ENCODE measurements at regions not wholly inside any gene's neighbourhood (a gene's known extent, or its start where the extent isn't known, plus 50 kb on each side); places are given as distances from the start of the nearest gene placed in this dataset.

DNA sequence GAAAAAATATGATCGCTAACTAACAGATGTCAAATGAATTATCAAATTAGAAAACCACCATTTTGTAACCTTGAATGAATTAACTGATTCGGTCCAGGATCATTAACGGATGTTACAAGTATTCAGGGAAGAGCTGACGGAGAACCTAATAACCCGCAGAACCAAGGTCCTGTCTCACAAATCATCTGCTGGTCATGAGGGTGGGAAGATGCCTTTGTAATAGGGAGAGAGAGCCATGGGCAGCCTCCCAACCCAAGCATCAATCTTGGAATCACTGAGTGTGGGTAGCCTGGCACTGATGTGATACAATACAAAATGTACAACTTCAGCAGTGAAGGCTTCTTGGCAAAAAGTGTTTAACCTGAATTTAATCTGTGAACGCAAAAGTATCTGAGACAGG is 89.6 kb upstream of the CLDN14 start:
- no peak for TF ChIP-seq EZH2phosphoT487 (IDR thresholded peaks at IDR 0.05; ENCODE audit: low read depth, severe bottlenecking, unreplicated experiment)
- TF ChIP-seq, protein P1, sequence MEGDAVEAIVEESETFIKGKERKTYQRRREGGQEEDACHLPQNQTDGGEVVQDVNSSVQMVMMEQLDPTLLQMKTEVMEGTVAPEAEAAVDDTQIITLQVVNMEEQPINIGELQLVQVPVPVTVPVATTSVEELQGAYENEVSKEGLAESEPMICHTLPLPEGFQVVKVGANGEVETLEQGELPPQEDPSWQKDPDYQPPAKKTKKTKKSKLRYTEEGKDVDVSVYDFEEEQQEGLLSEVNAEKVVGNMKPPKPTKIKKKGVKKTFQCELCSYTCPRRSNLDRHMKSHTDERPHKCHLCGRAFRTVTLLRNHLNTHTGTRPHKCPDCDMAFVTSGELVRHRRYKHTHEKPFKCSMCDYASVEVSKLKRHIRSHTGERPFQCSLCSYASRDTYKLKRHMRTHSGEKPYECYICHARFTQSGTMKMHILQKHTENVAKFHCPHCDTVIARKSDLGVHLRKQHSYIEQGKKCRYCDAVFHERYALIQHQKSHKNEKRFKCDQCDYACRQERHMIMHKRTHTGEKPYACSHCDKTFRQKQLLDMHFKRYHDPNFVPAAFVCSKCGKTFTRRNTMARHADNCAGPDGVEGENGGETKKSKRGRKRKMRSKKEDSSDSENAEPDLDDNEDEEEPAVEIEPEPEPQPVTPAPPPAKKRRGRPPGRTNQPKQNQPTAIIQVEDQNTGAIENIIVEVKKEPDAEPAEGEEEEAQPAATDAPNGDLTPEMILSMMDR (IDR thresholded peaks at IDR 0.05; ENCODE audit: poor library complexity), result no peak
- no peak for TF ChIP-seq EZH2 (IDR thresholded peaks at IDR 0.05; ENCODE audit: borderline replicate concordance)
- WGBS (ENCODE audit: low lambda C conversion rate, missing lambda C conversion rate), result 95% methylated on average over 6 of the region's 6 CpGs

DNA sequence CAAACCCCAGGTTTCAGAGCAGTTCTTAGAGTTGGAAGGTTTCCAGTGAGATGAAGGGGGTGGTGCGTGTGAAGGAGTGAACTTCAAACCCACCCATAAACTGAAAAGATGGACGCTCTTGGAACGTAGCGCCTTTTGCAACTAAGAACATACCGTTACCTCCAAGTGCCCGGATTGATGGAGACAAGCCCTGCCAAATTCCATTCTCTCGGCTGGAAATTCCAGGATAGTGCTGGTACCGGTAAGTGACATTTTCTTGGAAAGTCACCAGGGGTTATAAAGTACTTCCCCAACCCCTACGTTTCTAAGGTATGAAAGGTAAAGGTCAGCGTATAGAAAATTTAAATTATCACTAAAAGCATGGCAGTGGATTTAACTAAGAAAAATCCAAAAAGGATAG is 91.6 kb upstream of the CLDN14 start:
- no peaks in the 10 kb centered on the region for H3K4me1 ChIP-seq (ENCODE audit: insufficient read depth)
- H3K4me2 ChIP-seq, result no peak overlapping the region
- WGBS (ENCODE audit: low lambda C conversion rate, missing lambda C conversion rate), result 69% methylated on average over 10 of the region's 10 CpGs
- H3K9me2 ChIP-seq (replicated peaks; ENCODE audit: insufficient read depth), result no peaks in the 10 kb centered on the region
- H3K27me3 ChIP-seq, result peaks cover 4% of the 10 kb centered on the region
- H3K27ac ChIP-seq, result no peak overlapping the region
- H3K4me3 ChIP-seq, result no peak overlapping the region
- no peaks in the 10 kb centered on the region for H3K36me3 ChIP-seq (replicated peaks; ENCODE audit: insufficient read depth, low read depth)
- no peaks in the 10 kb centered on the region for H3K9me3 ChIP-seq (ENCODE audit: low read depth)
- TF ChIP-seq EZH2 (IDR thresholded peaks at IDR 0.05; ENCODE audit: borderline replicate concordance), result no peak
- no peak for TF ChIP-seq EZH2phosphoT487 (IDR thresholded peaks at IDR 0.05; ENCODE audit: low read depth, severe bottlenecking, unreplicated experiment)
- TF ChIP-seq, protein P1 (IDR thresholded peaks at IDR 0.05; ENCODE audit: poor library complexity), result no peak
- no peak overlapping the region for H2AFZ ChIP-seq
- H4K20me1 ChIP-seq (ENCODE audit: insufficient read depth, poor library complexity, severe bottlenecking), result no peaks in the 10 kb centered on the region
- no peak for DNase-seq (ENCODE audit: low spot score)
- H3K79me2 ChIP-seq, result no peaks in the 10 kb centered on the region

More for the DNA sequence above, 89.6 kb upstream of the CLDN14 start:
- Histone ChIP-seq H3K79me2 (no peaks in the 10 kb centered on the region), H3K4me1 (ENCODE audit: insufficient read depth) (no peaks in the 10 kb centered on the region), H3K4me2 (no peak overlapping the region), H4K20me1 (ENCODE audit: insufficient read depth, poor library complexity, severe bottlenecking) (no peaks in the 10 kb centered on the region), H3K9me2 (replicated peaks; ENCODE audit: insufficient read depth) (no peaks in the 10 kb centered on the region), H3K36me3 (replicated peaks; ENCODE audit: insufficient read depth, low read depth) (no peaks in the 10 kb centered on the region), H3K27me3 (peaks cover 4% of the 10 kb centered on the region), H3K9me3 (ENCODE audit: low read depth) (no peaks in the 10 kb centered on the region), H3K27ac (no peak overlapping the region), H3K4me3 (no peak overlapping the region), H2AFZ (no peak overlapping the region)
- no peak for DNase-seq (ENCODE audit: low spot score)

DNA sequence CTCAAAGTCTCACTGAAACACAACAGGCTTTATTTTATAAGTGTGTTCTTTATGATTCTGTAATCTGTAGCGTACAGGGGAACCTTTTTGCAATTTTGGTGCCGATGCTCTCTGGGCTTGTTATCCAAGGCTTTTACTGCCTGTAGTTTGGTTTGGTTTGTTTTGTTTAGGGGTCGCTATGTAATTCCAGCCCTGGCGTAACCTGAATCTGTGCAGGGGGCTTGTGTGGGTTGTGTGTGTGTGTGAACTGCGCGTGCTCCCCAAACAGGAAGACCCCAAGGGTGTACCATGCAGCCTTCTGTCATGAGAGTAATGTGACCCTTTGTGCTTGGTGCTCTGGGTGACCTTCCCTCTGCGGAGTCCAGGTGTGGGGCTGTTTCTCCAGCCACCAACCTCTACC is 92.1 kb upstream of the CLDN14 start:
- Histone ChIP-seq H3K4me1 (ENCODE audit: insufficient read depth) (no peaks in the 10 kb centered on the region), H3K9me3 (ENCODE audit: low read depth) (no peaks in the 10 kb centered on the region), H3K27ac (no peak overlapping the region), H3K79me2 (no peaks in the 10 kb centered on the region), H4K20me1 (ENCODE audit: insufficient read depth, poor library complexity, severe bottlenecking) (no peaks in the 10 kb centered on the region), H2AFZ (no peak overlapping the region), H3K4me3 (no peak overlapping the region), H3K36me3 (replicated peaks; ENCODE audit: insufficient read depth, low read depth) (no peaks in the 10 kb centered on the region), H3K4me2 (no peak overlapping the region), H3K27me3 (peaks cover 4% of the 10 kb centered on the region), H3K9me2 (replicated peaks; ENCODE audit: insufficient read depth) (no peaks in the 10 kb centered on the region)
- no peak for TF ChIP-seq EZH2phosphoT487 (IDR thresholded peaks at IDR 0.05; ENCODE audit: low read depth, severe bottlenecking, unreplicated experiment)
- TF ChIP-seq EZH2 (IDR thresholded peaks at IDR 0.05; ENCODE audit: borderline replicate concordance), result no peak
- TF ChIP-seq, protein P1 (IDR thresholded peaks at IDR 0.05; ENCODE audit: poor library complexity), result no peak
- 75% methylated on average over 7 of the region's 7 CpGs for WGBS (ENCODE audit: low lambda C conversion rate, missing lambda C conversion rate)
- no peak for DNase-seq (ENCODE audit: low spot score)

DNA sequence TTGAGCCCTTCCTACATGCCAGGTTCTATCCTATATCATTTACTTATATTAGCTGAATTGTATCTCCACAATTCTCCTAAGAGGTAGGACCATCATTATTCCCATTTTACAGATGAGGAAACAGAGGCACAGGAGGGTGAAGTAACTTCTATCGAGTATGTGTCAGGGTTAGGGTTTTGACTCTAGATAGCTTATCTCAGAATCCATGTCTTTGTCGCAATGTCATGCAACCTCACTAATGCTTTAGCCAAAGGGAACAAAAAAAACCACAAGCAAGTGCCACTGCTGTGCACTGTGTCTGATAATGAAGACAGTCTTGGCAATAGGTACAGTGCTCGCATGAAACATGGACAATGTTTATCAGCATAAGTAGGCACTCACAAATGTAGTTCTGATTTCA is 95.4 kb upstream of the CLDN14 start:
- TF ChIP-seq EZH2 (IDR thresholded peaks at IDR 0.05; ENCODE audit: borderline replicate concordance), result no peak
- no peak for TF ChIP-seq EZH2phosphoT487 (IDR thresholded peaks at IDR 0.05; ENCODE audit: low read depth, severe bottlenecking, unreplicated experiment)
- TF ChIP-seq, protein P1 (IDR thresholded peaks at IDR 0.05; ENCODE audit: poor library complexity), result no peak
- Histone ChIP-seq H3K4me1 (ENCODE audit: insufficient read depth) (no peaks in the 10 kb centered on the region), H4K20me1 (ENCODE audit: insufficient read depth, poor library complexity, severe bottlenecking) (no peaks in the 10 kb centered on the region), H3K36me3 (replicated peaks; ENCODE audit: insufficient read depth, low read depth) (no peaks in the 10 kb centered on the region), H3K27me3 (peaks cover 4% of the 10 kb centered on the region), H3K4me2 (no peak overlapping the region), H3K9me3 (ENCODE audit: low read depth) (no peaks in the 10 kb centered on the region), H3K4me3 (no peak overlapping the region), H3K79me2 (no peaks in the 10 kb centered on the region), H3K27ac (no peak overlapping the region), H2AFZ (no peak overlapping the region), H3K9me2 (replicated peaks; ENCODE audit: insufficient read depth) (no peaks in the 10 kb centered on the region)
- WGBS (ENCODE audit: low lambda C conversion rate, missing lambda C conversion rate), result 88% methylated on average over 3 of the region's 3 CpGs
- no peak for DNase-seq (ENCODE audit: low spot score)
